Lung microvascular endothelial cell (primary cell): ENCODE measurements at regions not wholly inside any gene's neighbourhood (a gene's known extent, or its start where the extent isn't known, plus 50 kb on each side); places are given as distances from the start of the nearest gene placed in this dataset.

Experiments used
- DNase-seq, 2 donors: peaks; one replicate each; pipeline versions ENCODE4 v3.0.0 to v3.0.0-alpha.2; 2010; ENCODE audit warnings: low read depth in 2 of 2

GRCh38 chr18:69328086-69328485 lies 72.6 kb upstream of the DOK6 start:
- DNase-seq, result no peak

GRCh38 chr18:69330385-69331005 lies 70.2 kb upstream of the DOK6 start:
- no peak for DNase-seq

- no peak for DNase-seq
These were observed 50.6 kb upstream of the DOK6 start for GRCh38 chr18:69349912-69350597.
